Keratinocyte (primary cell): ENCODE measurements at regions not wholly inside any gene's neighbourhood (a gene's known extent, or its start where the extent isn't known, plus 50 kb on each side); places are given as distances from the start of the nearest gene placed in this dataset.
"Not testable (repeated sequence)": the region's sequence is repeated elsewhere in the genome, so short reads cannot be mapped to it uniquely, and the experiment has no call there.

Source experiments
- DNase-seq: peaks from one replicate; pipeline ENCODE4 v3.0.0-alpha.2; 2011; ENCODE audit warnings: low read depth, missing footprints, low spot score
- FAIRE-seq: peaks from 2 replicates; lab custom pipeline; 2011; peaks lifted over from hg19 to GRCh38; lab: Jason Lieb, UNC
- H2AFZ ChIP-seq: 2 replicates; pipeline ENCODE4 v1.6.0; 2012; ENCODE audit warnings: low read length, control low read depth, inconsistent platforms; ENCODE audit not compliant: control insufficient read depth
- H3K27ac ChIP-seq: 2 replicates; pipeline ENCODE4 v1.5.1; 2011; ENCODE audit warnings: low read length; ENCODE audit not compliant: control insufficient read depth, insufficient read depth
- H3K27me3 ChIP-seq: 3 replicates; pipeline ENCODE4 v1.6.0; 2011; ENCODE audit warnings: low read length; ENCODE audit not compliant: control insufficient read depth, insufficient read depth; ENCODE audit errors: extremely low read depth
- H3K36me3 ChIP-seq, 2 experiments: 2 replicates in 1 of 2; 3 replicates in 1 of 2; pipeline ENCODE4 v1.5.1; 2011; ENCODE audit warnings: low read length in 2 of 2, mild to moderate bottlenecking in 1 of 2; ENCODE audit not compliant: control insufficient read depth in 2 of 2, insufficient read depth in 2 of 2; ENCODE audit errors: extremely low read depth in 1 of 2
- H3K4me1 ChIP-seq: 3 replicates; pipeline ENCODE4 v1.5.1; 2011; ENCODE audit warnings: low read length; ENCODE audit not compliant: control insufficient read depth, insufficient read depth; ENCODE audit errors: extremely low read depth
- H3K4me2 ChIP-seq: 3 replicates; pipeline ENCODE4 v1.6.0; 2011; ENCODE audit warnings: low read depth, low read length; ENCODE audit not compliant: control insufficient read depth, insufficient read depth; ENCODE audit errors: extremely low read depth
- H3K4me3 ChIP-seq, 3 experiments: fragments of 200-600 bp in 1 of 3; sonication (generic) in 1 of 3; 2 replicates in 2 of 3; 3 replicates in 1 of 3; pipeline ENCODE4 v1.5.1; 2011 to 2016; ENCODE audit warnings: low read length in 3 of 3, mild to moderate bottlenecking in 3 of 3, control low read depth in 2 of 3, inconsistent platforms in 1 of 3, low read depth in 1 of 3, mixed read lengths in 1 of 3, mixed run types in 1 of 3, moderate library complexity in 1 of 3; ENCODE audit not compliant: control insufficient read depth in 2 of 3, insufficient read depth in 2 of 3; ENCODE audit errors: extremely low read depth in 1 of 3
- H3K79me2 ChIP-seq: 2 replicates; pipeline ENCODE4 v1.6.0; 2012; ENCODE audit warnings: low read length; ENCODE audit not compliant: control insufficient read depth, insufficient read depth
- H3K9ac ChIP-seq: 3 replicates; pipeline ENCODE4 v1.6.0; 2011; ENCODE audit warnings: low read length; ENCODE audit not compliant: control insufficient read depth, insufficient read depth; ENCODE audit errors: extremely low read depth
- H3K9me1 ChIP-seq: 3 replicates; pipeline ENCODE4 v1.6.0; 2011; ENCODE audit warnings: low read length; ENCODE audit not compliant: control insufficient read depth, insufficient read depth; ENCODE audit errors: extremely low read depth
- H3K9me3 ChIP-seq: 2 replicates; pipeline ENCODE4 v1.5.1; 2012; ENCODE audit warnings: low read depth, low read length; ENCODE audit not compliant: control insufficient read depth
- H4K20me1 ChIP-seq: 3 replicates; pipeline ENCODE4 v1.6.0; 2011; ENCODE audit warnings: low read length; ENCODE audit not compliant: control insufficient read depth, insufficient read depth; ENCODE audit errors: extremely low read depth
- EZH2 ChIP-seq: IDR thresholded peaks from one replicate; pipeline ENCODE4 v1.6.1; 2012; ENCODE audit warnings: inconsistent platforms, mild to moderate bottlenecking, low read length, moderate library complexity
- dilution Hi-C: fragments of 300-500 bp; cut with MboI; formaldehyde crosslinking; loops from one replicate; pipeline ENCODE4 v1.7.0; 2020; ENCODE audit warnings: low sequenced_read_pairs; ENCODE audit not compliant: extremely low pct_ligation_motif_present
- TF ChIP-seq, protein P1 (sequence below), 3 experiments: IDR thresholded peaks in 1 of 3; conservative IDR thresholded peaks in 1 of 3; optimal IDR thresholded peaks in 1 of 3; 2 replicates in 2 of 3; 3 replicates in 1 of 3; pipeline versions ENCODE3 to v1.5.1; 2011; ENCODE audit warnings: low read length in 3 of 3, mild to moderate bottlenecking in 3 of 3, moderate library complexity in 2 of 3, control low read depth in 1 of 3, inconsistent platforms in 1 of 3; ENCODE audit not compliant: insufficient read depth in 2 of 3; ENCODE audit errors: extremely low read depth in 1 of 3

DNA sequence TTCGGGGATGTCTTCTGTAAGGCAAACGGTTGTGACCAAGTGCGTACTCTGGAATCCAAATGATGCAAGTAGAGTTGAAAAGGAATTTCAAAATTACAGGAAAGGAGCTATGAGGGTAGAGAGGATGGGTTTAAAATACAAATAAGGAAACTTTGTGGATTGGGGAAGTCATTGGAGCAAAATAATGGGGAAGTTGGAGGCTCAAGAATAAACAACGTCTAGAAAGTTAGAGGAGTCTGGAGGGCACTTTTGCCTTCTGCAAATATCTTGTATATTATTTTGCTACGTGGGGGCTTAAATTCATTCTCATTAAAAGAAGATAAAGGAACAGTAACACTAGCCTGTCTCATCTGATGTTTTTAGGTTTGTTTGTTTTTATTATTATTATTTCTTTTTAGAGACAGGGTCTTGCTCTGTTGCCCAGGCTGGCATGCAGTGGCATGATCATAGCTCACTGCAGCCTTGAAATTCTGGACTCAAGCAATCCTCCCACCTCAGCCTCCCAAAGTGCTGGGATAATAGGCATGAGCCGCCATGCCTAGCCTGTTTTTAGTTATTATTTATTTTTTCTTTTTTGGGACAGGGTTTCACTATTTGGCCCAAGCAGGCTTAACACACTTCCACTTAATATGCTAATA lies 55.0 kb upstream of the TNFAIP3 start:
- peak overlapping the region; percentile 58 for H3K4me2 ChIP-seq
- DNase-seq = no peak

GRCh38 chr6:137813308-137813970 lies 53.6 kb upstream of the TNFAIP3 start:
- DNase-seq (peak; percentile 98), FAIRE-seq (peak; percentile 97)
- no peaks in the 10 kb centered on the region for H3K79me2 ChIP-seq
- peak overlapping the region; percentile 54 for H3K4me2 ChIP-seq
- H3K27ac ChIP-seq = peak overlapping the region; percentile 83
- peak overlapping the region; percentile 45 for H2AFZ ChIP-seq
- no peaks in the 10 kb centered on the region for H3K9me1 ChIP-seq
- no peaks in the 10 kb centered on the region for H3K27me3 ChIP-seq
- peak overlapping the region; percentile 53 for H3K9ac ChIP-seq
- H3K4me3 ChIP-seq = no peak overlapping the region
- peaks cover 42% of the 10 kb centered on the region for H3K4me1 ChIP-seq
- dilution Hi-C loops = no loop called here
- no peaks in the 10 kb centered on the region for H3K36me3 ChIP-seq
- no peaks in the 10 kb centered on the region for H3K9me3 ChIP-seq
- no peaks in the 10 kb centered on the region for H4K20me1 ChIP-seq
- TF ChIP-seq EZH2 = no peak
- TF ChIP-seq, protein P1, sequence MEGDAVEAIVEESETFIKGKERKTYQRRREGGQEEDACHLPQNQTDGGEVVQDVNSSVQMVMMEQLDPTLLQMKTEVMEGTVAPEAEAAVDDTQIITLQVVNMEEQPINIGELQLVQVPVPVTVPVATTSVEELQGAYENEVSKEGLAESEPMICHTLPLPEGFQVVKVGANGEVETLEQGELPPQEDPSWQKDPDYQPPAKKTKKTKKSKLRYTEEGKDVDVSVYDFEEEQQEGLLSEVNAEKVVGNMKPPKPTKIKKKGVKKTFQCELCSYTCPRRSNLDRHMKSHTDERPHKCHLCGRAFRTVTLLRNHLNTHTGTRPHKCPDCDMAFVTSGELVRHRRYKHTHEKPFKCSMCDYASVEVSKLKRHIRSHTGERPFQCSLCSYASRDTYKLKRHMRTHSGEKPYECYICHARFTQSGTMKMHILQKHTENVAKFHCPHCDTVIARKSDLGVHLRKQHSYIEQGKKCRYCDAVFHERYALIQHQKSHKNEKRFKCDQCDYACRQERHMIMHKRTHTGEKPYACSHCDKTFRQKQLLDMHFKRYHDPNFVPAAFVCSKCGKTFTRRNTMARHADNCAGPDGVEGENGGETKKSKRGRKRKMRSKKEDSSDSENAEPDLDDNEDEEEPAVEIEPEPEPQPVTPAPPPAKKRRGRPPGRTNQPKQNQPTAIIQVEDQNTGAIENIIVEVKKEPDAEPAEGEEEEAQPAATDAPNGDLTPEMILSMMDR (optimal IDR thresholded peaks at IDR 0.05 in 1 of 3, IDR thresholded peaks at IDR 0.05 in 1 of 3, conservative IDR thresholded peaks at IDR 0.05 in 1 of 3; ENCODE audit: extremely low read depth in 1 of 3, insufficient read depth in 2 of 3, low read length in 3 of 3) = no peak

More for the DNA sequence above, 55.0 kb upstream of the TNFAIP3 start:
- Histone ChIP-seq H3K79me2 (no peaks in the 10 kb centered on the region), H3K9ac (peak overlapping the region; percentile 55), H3K9me1 (no peaks in the 10 kb centered on the region), H3K36me3 (no peaks in the 10 kb centered on the region), H3K4me3 (no peak overlapping the region), H2AFZ (no peak overlapping the region), H4K20me1 (no peaks in the 10 kb centered on the region), H3K9me3 (no peaks in the 10 kb centered on the region), H3K27ac (peak overlapping the region; percentile 83), H3K27me3 (no peaks in the 10 kb centered on the region), H3K4me1 (peaks cover 54% of the 10 kb centered on the region)
- TF ChIP-seq EZH2 = no peak
- TF ChIP-seq, protein P1 (optimal IDR thresholded peaks at IDR 0.05 in 1 of 3, IDR thresholded peaks at IDR 0.05 in 1 of 3, conservative IDR thresholded peaks at IDR 0.05 in 1 of 3; ENCODE audit: extremely low read depth in 1 of 3, insufficient read depth in 2 of 3, low read length in 3 of 3) = no peak
- dilution Hi-C loops = no loop called here
- no peak for FAIRE-seq

DNA sequence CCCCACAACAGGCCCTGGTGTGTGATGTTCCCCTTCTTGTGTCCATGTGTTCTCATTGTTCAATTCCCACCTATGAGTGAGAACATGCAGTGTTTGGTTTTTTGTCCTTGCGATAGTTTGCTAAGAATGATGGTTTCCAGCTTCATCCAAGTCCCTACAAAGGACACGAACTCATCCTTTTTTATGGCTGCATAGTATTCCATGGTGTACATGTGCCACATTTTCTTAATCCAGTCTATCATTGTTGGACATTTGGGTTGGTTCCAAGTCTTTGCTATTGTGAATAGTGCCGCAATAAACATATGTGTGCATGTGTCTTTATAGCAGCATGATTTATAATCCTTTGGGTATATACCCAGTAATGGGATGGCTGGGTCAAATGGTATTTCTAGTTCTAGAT lies 53.0 kb upstream of the TNFAIP3 start:
- H3K27me3 ChIP-seq, FAIRE-seq, DNase-seq, H3K4me3 ChIP-seq, H3K9ac ChIP-seq, H3K27ac ChIP-seq, H3K9me3 ChIP-seq, H4K20me1 ChIP-seq, H3K9me1 ChIP-seq, H2AFZ ChIP-seq, dilution Hi-C loops, H3K36me3 ChIP-seq, H3K79me2 ChIP-seq, H3K4me2 ChIP-seq: not testable (repeated sequence)
- H3K4me1 ChIP-seq = peaks cover 36% of the 10 kb centered on the region
